Dendritic cell treated with granulocyte-macrophage colony-stimulating factor and Interleukin-4, amounts not matched to agents 40 ng/mL and 50 ng/mL, for 4 days (primary cell): ENCODE measurements at regions not wholly inside any gene's neighbourhood (a gene's known extent, or its start where the extent isn't known, plus 50 kb on each side); places are given as distances from the start of the nearest gene placed in this dataset.

Experiments
- H3K27ac Mint-ChIP-seq: one replicate; pipeline ENCODE4 v1.8.0; 2022; ENCODE audit warnings: mild to moderate bottlenecking, mixed read lengths
- H3K27me3 Mint-ChIP-seq: one replicate; pipeline ENCODE4 v1.8.0; 2022; ENCODE audit warnings: mild to moderate bottlenecking, mixed read lengths
- H3K36me3 Mint-ChIP-seq: one replicate; pipeline ENCODE4 v1.8.0; 2022; ENCODE audit warnings: low read depth, mixed read lengths
- H3K4me1 Mint-ChIP-seq: one replicate; pipeline ENCODE4 v1.8.0; 2022; ENCODE audit warnings: low read depth, mixed read lengths
- H3K4me3 Mint-ChIP-seq: one replicate; pipeline ENCODE4 v1.8.0; 2022; ENCODE audit warnings: mild to moderate bottlenecking, moderate library complexity, mixed read lengths
- H3K9me3 Mint-ChIP-seq: one replicate; pipeline ENCODE4 v1.8.0; 2022; ENCODE audit warnings: mixed read lengths
- intact Hi-C: fragments of 100-400 bp; cut with micrococcal nuclease; formaldehyde crosslinking; loops from one replicate; pipeline ENCODE4 v1.15.0; 2022

DNA sequence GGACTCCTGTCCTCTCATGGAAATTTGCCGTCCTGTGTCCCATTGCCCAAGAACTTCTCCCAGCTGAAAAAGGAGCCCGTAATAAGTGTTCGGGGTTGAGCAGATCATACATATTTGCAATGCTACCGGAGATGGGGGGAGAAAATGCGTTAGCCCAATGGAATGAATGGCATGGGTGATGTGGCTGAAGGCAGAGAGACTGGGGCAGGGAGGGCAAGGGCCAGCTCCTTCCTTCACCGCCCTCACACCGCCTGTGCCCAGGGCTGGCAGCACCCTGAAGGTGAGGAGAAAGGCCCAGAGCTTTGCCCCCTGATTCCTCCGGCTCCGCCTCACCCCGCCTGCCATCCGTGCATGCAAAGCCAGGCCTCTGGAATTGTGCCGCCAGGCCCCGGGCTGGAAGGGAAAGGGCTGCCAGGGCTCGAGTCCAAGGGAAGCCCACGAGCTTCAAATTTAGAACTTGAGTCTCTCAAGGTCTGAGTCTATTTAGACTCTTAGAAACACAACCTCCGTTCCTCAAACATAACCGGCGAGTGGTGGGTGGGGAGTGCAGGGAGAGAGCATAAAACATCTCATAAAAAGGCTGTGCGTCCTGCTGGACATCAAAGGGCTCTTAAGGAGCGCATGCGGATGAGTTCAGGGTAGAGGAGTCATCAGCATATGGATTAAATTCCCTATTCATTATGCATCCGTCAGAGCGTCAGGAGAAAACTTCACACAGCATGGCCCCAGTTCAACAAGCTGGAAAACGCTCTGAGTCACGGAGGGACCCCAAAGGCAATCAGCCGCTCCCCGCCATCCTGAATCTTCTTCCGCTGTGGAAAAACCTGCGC is 121.7 kb upstream of the GLI2 start:
- intact Hi-C loops = no loop called here
- H3K27me3 Mint-ChIP-seq = no peaks in the 10 kb centered on the region
- H3K9me3 Mint-ChIP-seq = no peaks in the 10 kb centered on the region

DNA sequence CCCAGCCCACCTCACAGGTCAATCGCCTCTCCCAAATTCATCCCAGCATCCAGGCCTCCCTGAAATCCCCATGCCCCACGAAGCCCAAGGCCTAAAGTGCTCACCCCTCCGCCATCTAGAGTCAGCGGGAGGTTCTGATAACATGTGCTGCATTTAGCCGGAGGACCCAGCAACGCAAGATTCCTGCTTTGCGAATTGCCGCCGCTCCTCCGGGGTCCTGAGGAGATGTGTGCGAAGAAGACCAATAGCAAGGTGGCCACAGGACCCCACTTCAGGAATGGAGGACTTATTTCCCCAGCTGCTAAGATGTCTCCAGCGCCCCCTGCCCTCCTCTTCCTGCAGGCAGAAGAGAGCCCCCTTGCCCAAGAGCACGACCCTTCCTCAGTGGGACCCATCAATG is 120.8 kb upstream of the GLI2 start:
- no peak overlapping the region for H3K4me3 Mint-ChIP-seq
- H3K36me3 Mint-ChIP-seq = no peaks in the 10 kb centered on the region
- H3K27ac Mint-ChIP-seq = no peak overlapping the region
- intact Hi-C loops = no loop called here
- H3K4me1 Mint-ChIP-seq = no peaks in the 10 kb centered on the region
- H3K9me3 Mint-ChIP-seq = no peaks in the 10 kb centered on the region
- H3K27me3 Mint-ChIP-seq = no peaks in the 10 kb centered on the region

More for the DNA sequence above, 121.7 kb upstream of the GLI2 start:
- H3K36me3 Mint-ChIP-seq = no peaks in the 10 kb centered on the region
- H3K4me3 Mint-ChIP-seq = no peak overlapping the region
- no peaks in the 10 kb centered on the region for H3K4me1 Mint-ChIP-seq
- H3K27ac Mint-ChIP-seq = no peak overlapping the region

DNA sequence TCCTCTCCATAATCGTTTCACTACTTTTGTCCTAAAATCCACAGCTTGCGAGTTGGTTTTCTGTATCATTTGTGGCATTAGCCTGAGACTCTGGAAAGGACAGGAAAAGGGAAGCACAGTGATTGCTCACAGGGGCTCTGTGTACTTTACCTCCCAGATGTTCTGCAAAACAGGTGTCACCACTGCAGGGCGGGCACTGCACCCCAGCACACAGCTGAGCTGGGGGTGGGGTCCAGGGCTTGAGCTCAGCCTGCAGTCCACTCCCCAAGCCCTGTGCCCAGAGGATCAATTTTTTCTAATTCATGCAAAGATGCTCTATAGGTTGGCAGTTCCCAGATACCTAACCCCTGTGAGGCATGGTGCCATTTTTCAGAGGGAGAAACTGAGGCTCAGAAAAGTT is 119.4 kb upstream of the GLI2 start:
- no peaks in the 10 kb centered on the region for H3K9me3 Mint-ChIP-seq
- H3K36me3 Mint-ChIP-seq = no peaks in the 10 kb centered on the region
- no peaks in the 10 kb centered on the region for H3K4me1 Mint-ChIP-seq
- H3K4me3 Mint-ChIP-seq = no peak overlapping the region
- H3K27ac Mint-ChIP-seq = no peak overlapping the region
- intact Hi-C loops = no loop called here
- no peaks in the 10 kb centered on the region for H3K27me3 Mint-ChIP-seq

DNA sequence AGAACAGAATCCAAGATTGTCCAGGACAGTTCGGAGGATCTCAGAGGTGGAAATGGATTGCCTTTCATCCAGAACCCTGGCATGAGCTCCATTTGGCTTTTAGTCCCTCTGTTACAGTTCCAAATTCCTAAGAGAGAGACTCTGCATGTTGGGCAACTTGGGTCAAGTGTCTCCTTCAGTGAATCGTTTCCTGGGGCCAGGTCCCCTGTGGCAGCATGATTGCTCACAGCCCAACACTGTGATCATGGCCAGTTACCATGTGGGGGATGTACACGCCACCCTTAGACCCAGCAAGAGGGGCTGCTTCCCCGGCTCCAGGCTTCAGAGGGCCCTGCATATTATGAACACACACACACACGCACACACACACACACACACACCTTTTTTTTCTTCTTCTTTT is 118.6 kb upstream of the GLI2 start:
- H3K27ac Mint-ChIP-seq = no peak overlapping the region
- no peak overlapping the region for H3K4me3 Mint-ChIP-seq
- H3K36me3 Mint-ChIP-seq = no peaks in the 10 kb centered on the region
- H3K27me3 Mint-ChIP-seq = no peaks in the 10 kb centered on the region
- no peaks in the 10 kb centered on the region for H3K9me3 Mint-ChIP-seq
- intact Hi-C loops = no loop called here
- H3K4me1 Mint-ChIP-seq = no peaks in the 10 kb centered on the region

DNA sequence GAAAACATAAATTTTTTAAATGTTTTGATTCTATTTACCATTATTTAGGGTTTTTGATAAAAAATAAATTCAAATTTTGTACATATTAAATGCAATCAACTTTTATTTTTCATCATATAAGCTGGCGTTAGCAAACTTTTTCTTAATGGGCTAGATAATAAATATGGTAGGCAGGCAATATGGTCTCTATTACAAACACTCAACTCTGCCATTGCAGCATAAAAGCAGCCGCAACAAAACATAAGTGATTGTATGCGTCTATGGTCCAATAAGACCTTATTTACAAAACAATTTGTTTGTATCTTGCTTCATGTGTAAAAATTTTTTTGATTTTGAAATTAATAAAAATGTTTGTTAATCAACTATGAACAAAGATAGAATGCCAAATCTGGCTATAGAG is 116.8 kb upstream of the GLI2 start:
- Mint-ChIP-seq H3K27ac (no peak overlapping the region), H3K27me3 (no peaks in the 10 kb centered on the region), H3K4me3 (no peak overlapping the region), H3K4me1 (no peaks in the 10 kb centered on the region), H3K36me3 (no peaks in the 10 kb centered on the region), H3K9me3 (no peaks in the 10 kb centered on the region)
- intact Hi-C loops = no loop called here

DNA sequence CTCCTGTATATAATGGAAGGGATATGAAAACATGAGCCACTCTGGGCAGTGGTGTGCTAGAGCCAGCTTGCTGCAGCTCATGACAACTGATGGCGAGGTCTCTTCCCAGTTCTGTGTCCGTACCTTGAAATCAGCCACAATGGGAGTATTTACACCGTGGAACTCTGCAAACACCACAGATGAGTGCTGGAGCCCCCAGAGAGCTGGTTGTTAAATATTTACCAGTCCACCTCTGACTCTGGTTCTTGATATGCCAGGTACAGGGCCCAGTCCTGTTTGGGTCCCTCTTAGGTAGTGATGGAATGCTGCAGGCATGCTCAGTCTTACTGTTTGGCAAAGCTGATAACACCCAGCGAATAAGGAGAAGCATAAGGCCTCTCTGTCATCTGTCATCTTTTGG is 116.1 kb upstream of the GLI2 start:
- Mint-ChIP-seq H3K36me3 (no peaks in the 10 kb centered on the region), H3K4me1 (no peaks in the 10 kb centered on the region), H3K27me3 (no peaks in the 10 kb centered on the region), H3K9me3 (no peaks in the 10 kb centered on the region), H3K4me3 (no peak overlapping the region), H3K27ac (no peak overlapping the region)
- intact Hi-C loops = no loop called here

DNA sequence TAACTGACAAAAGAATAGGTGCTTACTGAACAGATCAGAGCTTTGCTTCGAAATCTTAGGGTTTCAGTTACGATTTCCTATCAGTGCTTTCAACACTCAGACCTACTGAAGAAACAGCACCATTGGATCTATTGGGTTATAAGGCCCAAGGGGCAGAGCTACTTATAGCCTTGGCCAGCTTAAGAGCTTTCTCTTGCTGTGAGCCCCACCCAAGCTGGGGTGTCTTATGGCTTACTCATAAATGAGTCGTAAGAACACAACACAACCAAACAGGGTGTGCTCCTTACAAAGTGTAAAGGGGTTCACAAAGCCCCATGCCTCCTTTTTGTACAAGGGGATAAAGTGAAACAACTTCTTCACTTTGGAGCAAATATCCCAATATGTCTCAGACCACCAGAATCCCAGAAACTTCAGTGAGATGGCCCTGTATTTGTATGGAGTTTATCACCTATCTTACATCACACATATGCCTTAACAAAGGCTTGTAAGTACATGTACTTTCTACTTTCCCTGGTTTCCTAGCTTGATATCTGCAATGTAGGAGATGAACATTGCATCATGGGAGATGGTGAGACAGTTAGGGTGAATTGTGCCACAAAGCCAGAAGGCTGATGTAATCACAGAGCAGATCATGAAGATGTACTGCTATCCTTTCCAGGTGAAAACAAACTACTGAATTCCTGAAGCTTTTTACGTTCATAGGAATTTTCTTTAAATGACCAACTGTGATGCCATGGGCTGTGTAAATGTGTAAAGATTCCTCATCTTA is 115.5 kb upstream of the GLI2 start:
- Mint-ChIP-seq H3K4me3 (no peak overlapping the region), H3K9me3 (no peaks in the 10 kb centered on the region), H3K4me1 (no peaks in the 10 kb centered on the region), H3K36me3 (no peaks in the 10 kb centered on the region), H3K27me3 (no peaks in the 10 kb centered on the region), H3K27ac (no peak overlapping the region)
- intact Hi-C loops = no loop called here

DNA sequence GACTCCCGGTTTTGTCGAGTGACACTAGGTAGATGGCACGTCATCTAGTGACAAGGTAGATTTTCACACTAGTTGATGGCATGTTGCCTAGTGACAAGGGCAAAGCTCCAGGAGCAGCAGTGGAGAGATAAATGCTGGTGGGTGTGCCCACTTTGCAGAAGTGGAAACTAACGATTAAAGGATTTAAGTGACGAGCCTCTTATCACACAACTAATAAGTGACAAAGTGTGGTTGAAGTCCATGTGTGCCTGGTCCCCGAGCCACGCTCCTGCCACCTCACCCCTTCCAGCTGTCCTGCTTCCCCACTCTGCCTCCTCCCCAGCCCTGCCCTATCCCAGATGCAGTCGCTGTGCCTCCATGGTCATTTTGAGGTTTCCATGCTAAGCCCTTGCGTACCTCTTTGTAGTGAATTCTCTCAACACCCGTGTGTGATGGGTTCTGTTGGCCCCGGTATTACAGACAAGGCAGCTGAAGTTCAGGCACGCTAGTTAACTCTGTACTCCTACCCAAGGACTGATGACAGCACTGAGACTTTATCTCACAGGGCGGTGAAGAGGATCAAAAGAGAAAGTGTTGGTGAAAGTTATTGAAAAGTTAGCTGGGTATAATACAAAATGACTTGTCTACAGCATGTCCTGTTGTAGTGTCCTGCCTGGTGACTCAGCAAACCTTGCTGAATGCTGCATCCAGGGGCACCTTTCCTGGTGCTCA is 113.4 kb upstream of the GLI2 start:
- intact Hi-C loops = no loop called here
- Mint-ChIP-seq H3K4me1 (no peaks in the 10 kb centered on the region), H3K36me3 (no peaks in the 10 kb centered on the region), H3K9me3 (no peaks in the 10 kb centered on the region), H3K4me3 (no peak overlapping the region), H3K27ac (no peak overlapping the region), H3K27me3 (no peaks in the 10 kb centered on the region)

DNA sequence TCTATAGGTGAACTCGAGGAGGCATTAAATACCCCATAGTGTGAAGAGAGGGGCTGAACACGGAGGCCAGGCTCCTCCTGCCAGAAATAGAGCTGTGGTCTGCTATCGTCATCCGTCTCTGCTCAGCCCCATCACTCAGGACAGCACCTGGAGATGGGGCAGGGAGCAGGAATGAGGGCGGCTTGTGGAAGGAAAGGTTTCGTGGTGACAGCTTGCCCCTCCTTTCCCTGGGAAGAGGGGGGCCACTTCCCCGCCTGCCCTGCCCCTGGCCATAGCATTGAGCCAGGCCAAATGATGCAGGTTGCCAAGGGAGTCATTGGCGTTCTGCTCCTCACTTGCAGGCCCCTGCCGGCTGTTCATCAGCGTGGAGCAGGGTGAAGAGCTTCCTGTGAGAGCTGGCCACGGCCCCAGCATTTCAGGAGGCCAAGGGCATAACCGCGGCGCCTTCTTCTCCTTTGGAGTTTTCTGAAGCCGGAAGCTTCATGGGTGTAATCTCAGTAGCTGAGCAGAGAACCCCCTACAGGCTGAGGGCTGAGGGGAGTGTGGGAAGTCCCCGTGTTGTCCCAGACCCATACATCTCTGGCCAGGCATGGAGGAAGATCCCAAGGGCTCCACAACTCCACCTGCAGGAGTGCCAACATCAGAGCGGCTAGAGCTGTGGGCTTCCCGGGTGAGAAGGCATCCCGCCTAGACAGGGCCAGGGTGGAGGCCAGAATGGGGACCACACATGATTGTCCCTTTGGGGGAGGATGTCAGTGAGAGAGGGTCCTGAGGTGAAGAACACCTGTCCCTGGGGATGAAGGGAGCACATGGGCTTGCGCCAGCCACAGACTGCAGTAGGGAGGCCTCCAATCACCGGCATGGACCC is 112.5 kb upstream of the GLI2 start:
- Mint-ChIP-seq H3K36me3 (no peaks in the 10 kb centered on the region), H3K4me3 (no peak overlapping the region), H3K4me1 (no peaks in the 10 kb centered on the region), H3K27ac (no peak overlapping the region), H3K9me3 (no peaks in the 10 kb centered on the region), H3K27me3 (no peaks in the 10 kb centered on the region)
- intact Hi-C loops = no loop called here

DNA sequence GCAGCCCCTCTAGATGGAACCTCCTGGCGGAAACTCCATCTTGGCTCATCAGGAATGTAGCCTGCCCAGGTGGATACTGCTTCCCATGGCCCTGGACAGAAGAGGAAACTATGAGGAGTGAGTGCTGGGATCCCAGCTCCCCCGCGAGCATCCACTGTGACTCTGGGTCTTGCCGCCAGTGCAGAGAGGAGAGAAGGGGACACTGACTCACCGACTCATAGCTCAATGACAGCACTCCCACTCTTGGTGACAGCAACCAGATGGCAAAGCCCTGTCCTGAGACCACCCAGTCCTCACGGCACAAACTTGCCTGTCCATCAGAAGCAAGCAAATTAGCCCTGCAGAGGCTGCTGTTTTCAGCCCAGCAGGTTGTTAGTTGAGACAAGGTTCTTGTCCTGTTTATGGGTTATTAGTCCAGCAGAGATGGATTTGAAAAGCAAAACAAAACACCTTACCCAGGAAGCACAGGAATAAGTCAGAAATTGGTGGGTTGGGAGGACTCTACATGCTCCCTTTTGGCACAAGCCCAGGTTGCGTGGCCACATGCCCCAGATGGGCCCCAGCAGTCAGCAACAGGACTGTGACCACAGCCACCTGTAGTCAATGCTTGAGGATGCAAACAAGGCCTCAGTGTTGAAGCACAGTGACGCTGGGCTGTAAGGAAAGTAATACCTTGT is 111.5 kb upstream of the GLI2 start:
- intact Hi-C loops = no loop called here
- no peaks in the 10 kb centered on the region for H3K4me1 Mint-ChIP-seq
- no peaks in the 10 kb centered on the region for H3K27me3 Mint-ChIP-seq
- H3K36me3 Mint-ChIP-seq = no peaks in the 10 kb centered on the region
- H3K27ac Mint-ChIP-seq = no peak overlapping the region
- no peak overlapping the region for H3K4me3 Mint-ChIP-seq
- no peaks in the 10 kb centered on the region for H3K9me3 Mint-ChIP-seq

DNA sequence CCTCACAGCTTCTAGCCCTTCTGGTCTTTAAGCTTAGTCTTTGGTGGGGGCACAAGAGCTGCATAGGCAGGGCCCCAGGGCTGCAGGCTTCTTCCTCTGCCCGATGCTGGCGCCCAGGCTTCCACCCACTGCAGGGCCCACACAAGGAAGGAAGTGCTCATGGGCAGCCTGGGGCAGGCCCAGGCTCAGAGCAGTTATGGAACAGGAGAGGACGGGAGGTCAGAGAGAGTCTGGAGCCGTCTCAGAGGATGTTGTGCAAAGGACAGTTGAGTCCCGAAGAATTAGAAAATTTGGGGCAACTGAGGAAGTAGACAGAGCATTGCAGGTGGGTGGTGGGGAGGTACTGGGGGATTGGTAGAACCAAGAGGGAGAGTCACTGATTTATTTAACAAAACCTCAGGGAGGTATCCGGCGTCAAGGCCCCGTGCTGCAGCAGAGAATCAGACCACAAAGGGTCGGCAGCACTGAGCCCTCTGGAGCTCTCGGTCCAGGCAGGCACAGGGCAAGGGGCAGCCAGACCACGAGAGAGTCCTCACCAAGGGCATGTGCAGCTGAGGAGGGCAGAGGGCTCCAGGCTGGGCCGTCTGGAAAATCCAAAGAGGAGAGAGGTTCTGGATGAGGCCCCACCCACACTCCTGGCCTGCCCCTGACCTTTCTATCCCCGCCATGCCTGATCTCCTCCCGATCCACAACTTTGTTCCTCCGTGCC is 110.8 kb upstream of the GLI2 start:
- H3K27me3 Mint-ChIP-seq = no peaks in the 10 kb centered on the region
- no peaks in the 10 kb centered on the region for H3K4me1 Mint-ChIP-seq
- H3K9me3 Mint-ChIP-seq = no peaks in the 10 kb centered on the region
- no peaks in the 10 kb centered on the region for H3K36me3 Mint-ChIP-seq
- no peak overlapping the region for H3K27ac Mint-ChIP-seq
- no peak overlapping the region for H3K4me3 Mint-ChIP-seq
- intact Hi-C loops = no loop called here

DNA sequence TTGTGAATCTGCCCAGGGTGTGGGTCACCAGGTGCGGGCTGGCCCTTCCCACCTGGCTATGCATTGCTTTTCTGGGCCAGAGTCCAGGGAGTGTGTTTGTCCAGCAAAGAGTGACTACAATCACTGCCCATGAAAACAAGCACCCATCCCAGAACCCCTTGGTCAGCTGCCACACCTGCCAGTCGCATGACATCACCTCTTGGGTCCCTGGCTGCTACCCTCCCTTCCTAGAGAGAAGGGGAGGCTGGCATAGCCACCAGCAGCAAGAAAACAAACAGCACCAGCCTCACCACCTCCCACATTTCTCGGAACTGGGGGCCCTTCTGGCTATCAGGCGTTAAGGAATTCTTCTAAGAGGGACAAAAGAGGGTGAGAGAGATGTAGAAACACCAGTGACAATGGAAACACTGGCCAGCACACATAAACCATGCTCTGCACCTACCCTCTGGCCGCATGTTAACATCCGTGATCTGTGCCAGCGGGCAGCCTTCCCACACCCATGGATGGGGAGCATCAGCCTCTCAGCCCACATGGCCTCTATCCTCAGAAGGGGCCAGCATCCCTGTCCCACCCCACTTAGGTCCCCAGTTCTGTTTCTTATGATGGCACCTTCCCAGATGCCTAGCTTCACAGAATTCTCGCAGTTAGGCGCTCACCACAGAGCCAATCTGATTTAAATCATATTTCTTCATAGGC is 109.7 kb upstream of the GLI2 start:
- H3K36me3 Mint-ChIP-seq = no peaks in the 10 kb centered on the region
- no peaks in the 10 kb centered on the region for H3K27me3 Mint-ChIP-seq
- no peaks in the 10 kb centered on the region for H3K4me1 Mint-ChIP-seq
- no peak overlapping the region for H3K4me3 Mint-ChIP-seq
- intact Hi-C loops = no loop called here
- no peaks in the 10 kb centered on the region for H3K9me3 Mint-ChIP-seq
- H3K27ac Mint-ChIP-seq = no peak overlapping the region
